ENCODE measurements at regions not wholly inside any gene's neighbourhood (a gene's known extent, or its start where the extent isn't known, plus 50 kb on each side); places are given as distances from the start of the nearest gene placed in this dataset.
"Not testable (repeated sequence)": the region's sequence is repeated elsewhere in the genome, so short reads cannot be mapped to it uniquely, and the experiment has no call there.

DNA sequence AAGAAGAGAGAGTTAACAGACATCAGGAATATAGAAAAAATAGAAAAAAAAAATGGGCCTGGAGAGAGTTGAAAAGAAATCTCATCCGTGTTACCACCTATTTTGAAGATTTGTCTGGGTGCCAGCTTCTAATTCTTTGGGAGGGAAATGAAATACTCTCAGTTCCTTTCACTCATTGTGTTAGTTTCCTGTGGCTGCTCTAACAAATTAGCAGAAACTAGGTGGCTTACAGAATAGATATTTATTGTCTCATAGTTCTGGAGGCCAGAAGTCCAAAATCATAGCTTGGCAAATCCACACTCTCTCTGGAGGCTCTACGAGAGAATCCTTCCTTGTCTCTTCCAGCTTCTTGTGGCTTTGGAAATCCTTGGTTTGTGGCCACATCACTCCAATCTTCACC lies 225.1 kb upstream of the BTBD3 start:
- Histone ChIP-seq H3K9ac (ENCODE audit: low read length) (no peak overlapping the region), H3K9me3 (ENCODE audit: low read length) (no peaks in the 10 kb centered on the region), H3K27ac (ENCODE audit: low read depth, low read length) (no peak overlapping the region), H3K36me3 (ENCODE audit: insufficient read depth, low read length) (no peaks in the 10 kb centered on the region), H3K4me3 (ENCODE audit: low read depth in 1 of 2, low read length in 2 of 2) (no peak overlapping the region), H3K4me1 (ENCODE audit: insufficient read depth, low read length) (no peaks in the 10 kb centered on the region), H3K27me3 (ENCODE audit: control insufficient read depth in 1 of 2, insufficient read depth in 2 of 2, low read length in 2 of 2) (no peaks in the 10 kb centered on the region)

DNA sequence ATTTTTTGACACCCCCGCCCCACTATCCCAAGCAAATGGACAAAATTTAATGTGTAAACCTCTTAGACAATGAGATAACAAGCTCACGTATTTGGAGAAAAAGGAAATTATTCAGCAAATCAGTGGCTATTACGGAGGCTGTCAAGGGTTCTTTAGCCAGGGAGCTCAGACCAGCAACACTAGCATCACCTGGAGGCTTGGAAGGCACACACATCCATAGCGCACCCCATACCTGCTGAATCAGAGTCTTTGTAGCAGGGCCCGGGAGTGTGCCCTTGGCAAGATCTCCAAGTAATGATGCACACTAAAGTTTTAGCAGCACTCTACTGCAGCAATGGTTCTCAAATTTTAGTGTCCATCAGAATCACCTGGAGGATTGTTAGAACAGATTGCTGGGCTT lies 223.2 kb upstream of the BTBD3 start:
- H3K27me3 ChIP-seq (ENCODE audit: control insufficient read depth in 1 of 2, insufficient read depth in 2 of 2, low read length in 2 of 2), result no peaks in the 10 kb centered on the region
- no peaks in the 10 kb centered on the region for H3K4me1 ChIP-seq (ENCODE audit: insufficient read depth, low read length)
- no peaks in the 10 kb centered on the region for H3K9me3 ChIP-seq (ENCODE audit: low read length)
- H3K4me3 ChIP-seq (ENCODE audit: low read depth in 1 of 2, low read length in 2 of 2), result no peak overlapping the region
- H3K36me3 ChIP-seq (ENCODE audit: insufficient read depth, low read length), result no peaks in the 10 kb centered on the region
- no peak overlapping the region for H3K27ac ChIP-seq (ENCODE audit: low read depth, low read length)
- H3K9ac ChIP-seq (ENCODE audit: low read length), result no peak overlapping the region

DNA sequence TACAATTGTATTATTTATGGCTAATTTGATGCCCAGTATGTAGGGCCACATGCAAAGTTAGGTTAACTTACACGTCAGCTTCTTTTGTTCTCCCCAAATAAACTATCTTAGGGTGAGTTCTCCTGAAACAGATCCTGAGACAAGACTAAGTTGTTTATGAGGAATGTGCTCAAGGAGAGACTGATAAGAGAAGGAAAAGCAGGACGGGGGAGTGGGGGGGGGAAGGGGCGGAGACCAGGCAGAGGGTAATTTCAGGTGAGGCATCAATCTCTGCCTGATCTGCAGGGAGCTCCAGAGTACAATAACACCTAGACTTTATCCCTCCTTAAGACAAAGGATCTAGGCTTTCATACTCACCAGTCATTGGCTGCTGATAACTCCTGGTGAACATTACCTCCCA lies 220.6 kb upstream of the BTBD3 start:
- Histone ChIP-seq H3K27me3 (ENCODE audit: control insufficient read depth in 1 of 2, insufficient read depth in 2 of 2, low read length in 2 of 2) (no peaks in the 10 kb centered on the region), H3K9ac (ENCODE audit: low read length) (no peak overlapping the region), H3K36me3 (ENCODE audit: insufficient read depth, low read length) (no peaks in the 10 kb centered on the region), H3K27ac (ENCODE audit: low read depth, low read length) (no peak overlapping the region), H3K4me3 (ENCODE audit: low read depth in 1 of 2, low read length in 2 of 2) (no peak overlapping the region), H3K4me1 (ENCODE audit: insufficient read depth, low read length) (no peaks in the 10 kb centered on the region), H3K9me3 (ENCODE audit: low read length) (no peaks in the 10 kb centered on the region)

DNA sequence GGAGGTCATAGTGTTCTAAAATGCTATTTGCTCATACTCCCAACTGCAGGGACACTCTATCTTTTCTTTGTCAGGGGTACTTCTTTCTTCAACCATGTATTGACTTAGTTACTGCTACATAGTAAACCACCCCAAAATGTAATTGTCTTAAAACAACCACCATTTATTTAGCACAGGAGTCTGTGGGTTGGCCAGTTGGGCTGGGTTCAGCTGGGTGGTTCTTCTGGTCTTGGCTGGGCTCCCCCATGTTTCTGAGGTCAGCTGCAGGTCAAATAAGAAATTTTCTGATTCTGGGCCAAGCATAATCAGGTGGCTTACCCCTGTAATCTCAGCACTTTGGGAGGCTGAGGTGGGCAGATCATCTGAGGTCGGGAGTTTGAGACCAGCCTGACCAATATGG lies 220.0 kb upstream of the BTBD3 start:
- Histone ChIP-seq H3K27me3 (ENCODE audit: control insufficient read depth in 1 of 2, insufficient read depth in 2 of 2, low read length in 2 of 2) (no peaks in the 10 kb centered on the region), H3K27ac (ENCODE audit: low read depth, low read length) (no peak overlapping the region), H3K4me1 (ENCODE audit: insufficient read depth, low read length) (no peaks in the 10 kb centered on the region), H3K9ac (ENCODE audit: low read length) (no peak overlapping the region), H3K36me3 (ENCODE audit: insufficient read depth, low read length) (no peaks in the 10 kb centered on the region), H3K9me3 (ENCODE audit: low read length) (no peaks in the 10 kb centered on the region), H3K4me3 (ENCODE audit: low read depth in 1 of 2, low read length in 2 of 2) (no peak overlapping the region)

DNA sequence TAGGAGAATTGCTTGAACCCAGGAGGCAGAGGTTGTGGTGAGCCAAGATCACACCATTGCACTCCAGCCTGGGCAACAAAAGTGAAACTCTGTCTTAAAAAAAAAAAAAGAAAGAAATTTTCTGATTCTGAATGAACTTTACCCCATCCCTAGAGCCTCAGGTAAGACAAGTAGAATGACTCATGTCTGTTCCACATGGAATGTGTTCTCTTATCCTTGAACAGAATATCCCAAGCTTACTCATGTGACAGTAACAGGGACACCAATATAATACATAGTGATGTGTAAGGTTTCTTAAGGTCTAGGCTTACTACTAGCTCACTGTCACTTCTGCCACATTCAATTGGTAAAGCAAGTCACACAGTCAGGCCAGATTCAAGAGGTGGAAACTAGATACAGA lies 219.6 kb upstream of the BTBD3 start:
- H3K27me3 ChIP-seq (ENCODE audit: control insufficient read depth in 1 of 2, insufficient read depth in 2 of 2, low read length in 2 of 2), result no peaks in the 10 kb centered on the region
- H3K36me3 ChIP-seq (ENCODE audit: insufficient read depth, low read length), result no peaks in the 10 kb centered on the region
- no peak overlapping the region for H3K27ac ChIP-seq (ENCODE audit: low read depth, low read length)
- H3K4me3 ChIP-seq (ENCODE audit: low read depth in 1 of 2, low read length in 2 of 2), result no peak overlapping the region
- H3K9me3 ChIP-seq (ENCODE audit: low read length), result no peaks in the 10 kb centered on the region
- H3K4me1 ChIP-seq (ENCODE audit: insufficient read depth, low read length), result no peaks in the 10 kb centered on the region
- H3K9ac ChIP-seq (ENCODE audit: low read length), result no peak overlapping the region

DNA sequence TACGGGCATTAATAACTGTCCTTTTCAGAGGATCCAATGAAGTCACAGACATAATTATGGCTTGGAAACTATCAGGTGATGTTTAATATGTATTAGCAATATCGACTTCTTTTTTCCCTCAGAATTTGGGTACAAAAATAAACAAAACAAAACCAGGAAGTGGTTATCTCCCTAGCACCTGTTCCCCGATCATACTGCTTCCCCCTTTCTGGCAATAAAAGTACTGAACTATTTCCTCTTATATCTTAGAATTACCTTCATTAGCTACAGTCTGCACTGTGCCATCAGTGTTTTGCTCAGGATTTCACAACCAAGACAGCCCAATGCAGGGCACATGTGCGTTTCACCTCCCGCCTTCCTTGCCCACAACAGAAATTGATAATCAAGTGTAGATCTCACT lies 216.9 kb upstream of the BTBD3 start:
- no peaks in the 10 kb centered on the region for H3K4me1 ChIP-seq (ENCODE audit: insufficient read depth, low read length)
- no peaks in the 10 kb centered on the region for H3K9me3 ChIP-seq (ENCODE audit: low read length)
- H3K9ac ChIP-seq (ENCODE audit: low read length), result no peak overlapping the region
- H3K27ac ChIP-seq (ENCODE audit: low read depth, low read length), result no peak overlapping the region
- H3K4me3 ChIP-seq (ENCODE audit: low read depth in 1 of 2, low read length in 2 of 2), result no peak overlapping the region
- H3K36me3 ChIP-seq (ENCODE audit: insufficient read depth, low read length), result no peaks in the 10 kb centered on the region
- no peaks in the 10 kb centered on the region for H3K27me3 ChIP-seq (ENCODE audit: control insufficient read depth in 1 of 2, insufficient read depth in 2 of 2, low read length in 2 of 2)

DNA sequence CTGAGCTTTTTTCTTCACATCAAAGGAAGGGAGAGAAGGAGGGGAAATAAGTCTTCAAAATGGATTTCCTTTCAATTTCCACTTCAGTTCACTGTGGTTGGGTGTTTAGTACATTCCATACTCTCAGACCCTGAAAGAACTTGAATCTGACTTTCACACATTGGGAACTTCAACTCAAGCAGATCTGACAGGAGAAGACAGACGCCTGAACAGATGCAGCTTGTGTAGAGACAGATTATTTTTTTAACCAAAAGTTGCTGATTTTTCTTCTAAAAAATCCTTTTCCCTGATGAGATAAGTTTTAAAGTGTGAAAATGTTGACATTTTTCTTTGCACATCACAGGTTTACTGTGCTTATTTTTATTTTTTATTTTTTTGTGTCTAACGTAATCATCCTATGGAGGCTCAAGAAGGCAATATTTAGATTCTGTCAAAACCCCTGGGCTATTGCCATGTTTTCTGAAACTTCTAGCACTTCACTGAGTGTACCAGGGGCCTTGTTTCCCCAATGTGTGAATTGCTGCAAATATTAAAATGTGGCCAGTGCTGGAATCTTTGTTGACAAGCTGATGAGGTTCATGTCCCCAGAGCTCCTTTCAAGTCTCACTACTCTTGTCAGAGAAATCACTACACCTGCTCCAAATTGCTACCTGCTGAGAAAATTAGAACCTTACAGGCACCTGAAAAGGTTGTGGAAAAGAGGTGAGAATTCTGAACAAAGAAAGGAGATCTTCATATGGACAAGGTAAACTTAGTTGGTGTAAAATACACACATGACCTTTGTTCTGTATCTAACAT lies 214.8 kb upstream of the BTBD3 start:
- Histone ChIP-seq H3K9me3 (ENCODE audit: low read length) (no peaks in the 10 kb centered on the region), H3K36me3 (ENCODE audit: insufficient read depth, low read length) (no peaks in the 10 kb centered on the region), H3K27me3 (ENCODE audit: control insufficient read depth in 1 of 2, insufficient read depth in 2 of 2, low read length in 2 of 2) (no peaks in the 10 kb centered on the region)

DNA sequence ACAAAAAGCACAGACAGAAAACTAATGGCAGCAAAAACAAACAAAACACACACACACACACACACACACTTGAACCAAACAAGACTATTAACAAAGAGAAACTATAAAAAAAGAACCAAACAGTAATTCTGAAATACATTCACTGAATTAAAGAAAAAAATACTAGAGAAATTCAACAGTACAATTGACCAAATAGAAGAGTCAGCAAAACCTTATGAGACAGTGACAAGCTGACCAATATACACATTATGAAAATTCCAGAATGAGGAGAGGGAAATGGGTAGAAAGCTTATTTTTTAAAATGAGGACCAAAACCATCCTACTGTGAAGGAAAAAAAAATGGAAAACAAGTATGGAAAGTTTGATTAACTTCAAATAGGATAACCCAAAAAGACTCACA lies 212.2 kb upstream of the BTBD3 start:
- Histone ChIP-seq H3K9ac (ENCODE audit: low read length) (no peak overlapping the region), H3K4me3 (ENCODE audit: low read depth in 1 of 2, low read length in 2 of 2) (no peak overlapping the region), H3K4me1 (ENCODE audit: insufficient read depth, low read length) (no peaks in the 10 kb centered on the region), H3K27me3 (ENCODE audit: control insufficient read depth in 1 of 2, insufficient read depth in 2 of 2, low read length in 2 of 2) (no peaks in the 10 kb centered on the region), H3K9me3 (ENCODE audit: low read length) (no peaks in the 10 kb centered on the region), H3K27ac (ENCODE audit: low read depth, low read length) (no peak overlapping the region), H3K36me3 (ENCODE audit: insufficient read depth, low read length) (no peaks in the 10 kb centered on the region)

More for the DNA sequence above, 214.8 kb upstream of the BTBD3 start:
- H3K4me1 ChIP-seq (ENCODE audit: insufficient read depth, low read length), result no peaks in the 10 kb centered on the region
- no peak overlapping the region for H3K27ac ChIP-seq (ENCODE audit: low read depth, low read length)
- no peak overlapping the region for H3K9ac ChIP-seq (ENCODE audit: low read length)
- H3K4me3 ChIP-seq (ENCODE audit: low read depth in 1 of 2, low read length in 2 of 2), result no peak overlapping the region

DNA sequence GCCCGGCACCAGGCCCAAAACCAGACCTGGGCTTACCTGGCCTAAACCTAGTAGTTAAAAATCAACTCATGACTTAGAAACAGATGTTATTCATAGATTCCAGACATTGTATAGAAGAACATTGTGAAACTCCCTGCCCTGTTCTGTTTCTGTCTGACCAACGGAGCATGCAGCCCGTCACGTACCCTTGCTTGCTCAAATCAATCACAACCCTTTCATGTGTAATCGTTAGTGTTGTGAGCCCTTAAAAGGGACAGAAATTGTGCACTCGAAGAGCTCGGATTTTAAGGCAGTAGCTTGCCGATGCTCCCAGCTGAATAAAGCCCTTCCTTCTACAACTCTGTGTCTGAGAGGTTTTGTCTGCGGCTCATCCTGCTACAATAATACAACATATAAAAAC lies 209.5 kb upstream of the BTBD3 start:
- not testable (repeated sequence) for H3K36me3 ChIP-seq (ENCODE audit: insufficient read depth, low read length); H3K9ac ChIP-seq (ENCODE audit: low read length); H3K27ac ChIP-seq (ENCODE audit: low read depth, low read length); H3K4me1 ChIP-seq (ENCODE audit: insufficient read depth, low read length); H3K4me3 ChIP-seq (ENCODE audit: low read depth in 1 of 2, low read length in 2 of 2); H3K9me3 ChIP-seq (ENCODE audit: low read length); H3K27me3 ChIP-seq (ENCODE audit: control insufficient read depth in 1 of 2, insufficient read depth in 2 of 2, low read length in 2 of 2)

DNA sequence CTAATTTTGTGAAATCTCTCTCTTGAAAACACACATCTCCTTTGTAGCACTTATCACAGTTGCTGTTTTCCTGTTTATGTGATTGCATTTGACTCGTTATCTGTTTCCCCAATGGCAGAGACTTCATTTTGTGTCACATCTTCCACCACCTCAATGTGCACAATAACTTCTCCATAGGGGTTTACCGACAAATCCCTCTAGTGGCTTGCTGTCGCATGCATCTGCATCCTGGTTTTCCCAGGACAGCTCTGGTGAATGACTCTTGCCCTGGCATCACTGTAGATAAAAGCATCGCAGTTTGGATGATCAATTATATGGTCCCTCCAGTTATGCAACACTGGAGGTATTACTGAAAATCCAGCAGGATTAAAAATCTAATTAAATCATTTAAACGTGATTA lies 206.5 kb upstream of the BTBD3 start:
- no peaks in the 10 kb centered on the region for H3K9me3 ChIP-seq (ENCODE audit: low read length)
- no peak overlapping the region for H3K9ac ChIP-seq (ENCODE audit: low read length)
- no peaks in the 10 kb centered on the region for H3K4me1 ChIP-seq (ENCODE audit: insufficient read depth, low read length)
- no peak overlapping the region for H3K4me3 ChIP-seq (ENCODE audit: low read depth in 1 of 2, low read length in 2 of 2)
- H3K27me3 ChIP-seq (ENCODE audit: control insufficient read depth in 1 of 2, insufficient read depth in 2 of 2, low read length in 2 of 2), result no peaks in the 10 kb centered on the region
- H3K27ac ChIP-seq (ENCODE audit: low read depth, low read length), result no peak overlapping the region
- H3K36me3 ChIP-seq (ENCODE audit: insufficient read depth, low read length), result no peaks in the 10 kb centered on the region

DNA sequence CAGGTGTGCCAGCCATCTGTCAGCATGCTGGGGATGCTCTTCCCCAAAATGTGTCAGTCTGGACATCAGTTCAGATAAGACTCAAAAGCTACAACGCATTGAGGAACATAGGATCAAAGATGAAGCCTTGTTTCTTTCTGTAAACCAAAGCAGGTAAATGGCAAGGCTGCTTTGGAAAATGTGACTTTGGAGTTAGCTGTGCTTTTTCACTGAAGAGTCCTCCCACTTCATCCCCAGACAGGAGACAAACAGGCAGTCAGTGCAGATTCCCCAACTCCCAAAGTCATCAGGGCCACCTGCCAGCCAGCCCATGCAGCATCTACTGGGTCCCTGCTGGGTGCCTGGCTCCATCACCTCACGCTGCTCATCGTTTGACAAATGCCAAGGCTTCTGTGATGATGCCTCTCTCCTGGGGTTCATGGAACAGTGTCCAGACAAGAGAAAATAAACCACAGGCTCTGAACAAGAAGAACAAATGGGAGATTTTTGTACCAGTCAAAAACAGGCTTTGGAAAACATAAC lies 205.0 kb upstream of the BTBD3 start:
- Histone ChIP-seq H3K36me3 (ENCODE audit: insufficient read depth, low read length) (no peaks in the 10 kb centered on the region), H3K27ac (ENCODE audit: low read depth, low read length) (no peak overlapping the region), H3K9ac (ENCODE audit: low read length) (no peak overlapping the region), H3K9me3 (ENCODE audit: low read length) (no peaks in the 10 kb centered on the region), H3K4me3 (ENCODE audit: low read depth in 1 of 2, low read length in 2 of 2) (no peak overlapping the region), H3K4me1 (ENCODE audit: insufficient read depth, low read length) (no peaks in the 10 kb centered on the region), H3K27me3 (ENCODE audit: control insufficient read depth in 1 of 2, insufficient read depth in 2 of 2, low read length in 2 of 2) (no peaks in the 10 kb centered on the region)

DNA sequence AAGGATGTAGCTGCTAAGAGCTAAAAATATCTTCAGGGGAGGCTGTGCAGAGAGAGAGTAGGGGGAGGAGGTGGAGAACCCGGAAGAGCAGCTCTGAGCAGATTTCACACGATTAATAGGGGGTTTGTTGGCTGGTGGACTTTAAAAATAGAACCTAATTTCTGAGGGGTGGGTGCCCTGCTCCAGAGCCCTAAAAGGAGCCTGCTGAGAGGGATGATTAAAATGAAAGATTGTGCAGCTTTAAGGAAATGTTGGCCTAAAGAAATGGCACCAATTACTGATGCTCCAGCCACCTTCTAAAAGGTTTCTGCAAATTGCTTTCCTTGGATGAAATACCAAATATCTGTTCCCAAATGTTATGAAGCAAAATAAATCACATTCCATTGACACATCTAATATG lies 202.8 kb upstream of the BTBD3 start:
- no peaks in the 10 kb centered on the region for H3K27me3 ChIP-seq (ENCODE audit: control insufficient read depth in 1 of 2, insufficient read depth in 2 of 2, low read length in 2 of 2)
- H3K36me3 ChIP-seq (ENCODE audit: insufficient read depth, low read length), result no peaks in the 10 kb centered on the region
- H3K27ac ChIP-seq (ENCODE audit: low read depth, low read length), result no peak overlapping the region

More for the DNA sequence above, 202.8 kb upstream of the BTBD3 start:
- H3K9me3 ChIP-seq (ENCODE audit: low read length), result no peaks in the 10 kb centered on the region
- no peak overlapping the region for H3K9ac ChIP-seq (ENCODE audit: low read length)
- no peaks in the 10 kb centered on the region for H3K4me1 ChIP-seq (ENCODE audit: insufficient read depth, low read length)
- H3K4me3 ChIP-seq (ENCODE audit: low read depth in 1 of 2, low read length in 2 of 2), result no peak overlapping the region
